A673 (cell line): ENCODE measurements at regions not wholly inside any gene's neighbourhood (a gene's known extent, or its start where the extent isn't known, plus 50 kb on each side); places are given as distances from the start of the nearest gene placed in this dataset.

Experiments used
- CTCF ChIP-seq: fragments of 300-800, 200-600 bp; sonication (generic); conservative IDR thresholded peaks from 2 replicates; pipeline ENCODE4 v1.5.1; 2017; ENCODE audit warnings: low read depth, mild to moderate bottlenecking, antibody characterized with exemption, low read length, moderate library complexity, mixed read lengths
- EZH2 ChIP-seq: fragments of 200-600 bp; sonication (generic); IDR thresholded peaks from 2 replicates; pipeline ENCODE4 v1.6.1; 2017; ENCODE audit warnings: borderline replicate concordance, low read depth, mild to moderate bottlenecking, mixed read lengths, antibody characterized with exemption, low read length; ENCODE audit not compliant: poor library complexity, severe bottlenecking

GRCh38 chr1:208456487-208456886 lies 212.3 kb upstream of the PLXNA2 start:
- no peak for TF ChIP-seq CTCF
- TF ChIP-seq EZH2, result no peak
